ENCODE measurements at regions not wholly inside any gene's neighbourhood (a gene's known extent, or its start where the extent isn't known, plus 50 kb on each side); places are given as distances from the start of the nearest gene placed in this dataset.

DNA sequence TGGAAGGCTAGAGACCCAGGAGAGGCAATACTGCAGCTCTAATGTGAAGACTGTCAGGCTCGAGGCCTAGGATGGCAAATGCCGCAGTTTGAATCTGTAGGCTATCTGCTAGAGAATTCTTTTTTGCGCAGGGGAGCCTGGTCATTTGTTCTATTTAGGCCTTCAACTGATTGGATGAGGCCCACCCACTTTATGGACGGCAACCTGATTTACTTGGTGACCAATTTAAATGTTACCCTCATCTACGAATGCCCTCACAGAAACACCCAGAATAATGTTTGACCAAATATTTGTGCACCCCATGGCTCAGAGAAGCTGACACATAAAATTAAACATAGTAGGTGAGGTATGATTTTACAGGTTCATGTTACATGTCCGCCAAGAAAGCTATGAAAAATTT, 300.7 kb upstream of the GRM7 start:
- Histone ChIP-seq H3K9me3 (replicated peaks in 1 of 2; ENCODE audit: control insufficient read depth in 1 of 2, insufficient read depth in 1 of 2, low read length in 2 of 2) (peaks cover 10 to 26% of the 10 kb centered on the region in 2 donors), H3K4me1 (ENCODE audit: control insufficient read depth in 1 of 2, insufficient read depth in 2 of 2, low read length in 2 of 2) (no peaks in the 10 kb centered on the region), H3K4me3 (replicated peaks in 1 of 3; ENCODE audit: low read depth in 2 of 3, low read length in 3 of 3) (no peak overlapping the region), H2AFZ (ENCODE audit: insufficient read depth, low read depth, low read length, poor library complexity, severe bottlenecking) (no peak overlapping the region), H3K36me3 (replicated peaks in 1 of 2; ENCODE audit: control insufficient read depth in 1 of 2, insufficient read depth in 2 of 2, low read length in 2 of 2) (no peaks in the 10 kb centered on the region), H3K4me2 (replicated peaks; ENCODE audit: extremely low read depth, low read length, poor library complexity, severe bottlenecking) (no peak overlapping the region), H3K79me2 (ENCODE audit: insufficient read depth, low read length) (no peaks in the 10 kb centered on the region), H3K27ac (ENCODE audit: low read depth in 1 of 2, low read length in 2 of 2) (no peak overlapping the region), H3K27me3 (ENCODE audit: control insufficient read depth in 2 of 2, insufficient read depth in 2 of 2, low read length in 2 of 2) (no peaks in the 10 kb centered on the region), H4K20me1 (ENCODE audit: insufficient read depth, low read length) (no peaks in the 10 kb centered on the region), H3K9ac (ENCODE audit: insufficient read depth, low read length, poor library complexity, severe bottlenecking) (no peak overlapping the region)
- DNase-seq = no peak
- H3K27ac Mint-ChIP-seq = no peak overlapping the region
- peaks cover 0 to 1% (median 1%) of the 10 kb centered on the region in 3 donors for H3K27me3 Mint-ChIP-seq (ENCODE audit: low read depth in 3 of 3)
- no peaks in the 10 kb centered on the region for H3K36me3 Mint-ChIP-seq
- intact Hi-C loops (cut with micrococcal nuclease) = no loop called here
- H3K9me3 Mint-ChIP-seq = peaks cover 0 to 18% (median 4%) of the 10 kb centered on the region in 7 donors
- H3K4me1 Mint-ChIP-seq = no peaks in the 10 kb centered on the region
- 96% methylated on average over 3 of the region's 6 CpGs for WGBS (ENCODE audit: insufficient coverage)
- TF ChIP-seq, protein P1, sequence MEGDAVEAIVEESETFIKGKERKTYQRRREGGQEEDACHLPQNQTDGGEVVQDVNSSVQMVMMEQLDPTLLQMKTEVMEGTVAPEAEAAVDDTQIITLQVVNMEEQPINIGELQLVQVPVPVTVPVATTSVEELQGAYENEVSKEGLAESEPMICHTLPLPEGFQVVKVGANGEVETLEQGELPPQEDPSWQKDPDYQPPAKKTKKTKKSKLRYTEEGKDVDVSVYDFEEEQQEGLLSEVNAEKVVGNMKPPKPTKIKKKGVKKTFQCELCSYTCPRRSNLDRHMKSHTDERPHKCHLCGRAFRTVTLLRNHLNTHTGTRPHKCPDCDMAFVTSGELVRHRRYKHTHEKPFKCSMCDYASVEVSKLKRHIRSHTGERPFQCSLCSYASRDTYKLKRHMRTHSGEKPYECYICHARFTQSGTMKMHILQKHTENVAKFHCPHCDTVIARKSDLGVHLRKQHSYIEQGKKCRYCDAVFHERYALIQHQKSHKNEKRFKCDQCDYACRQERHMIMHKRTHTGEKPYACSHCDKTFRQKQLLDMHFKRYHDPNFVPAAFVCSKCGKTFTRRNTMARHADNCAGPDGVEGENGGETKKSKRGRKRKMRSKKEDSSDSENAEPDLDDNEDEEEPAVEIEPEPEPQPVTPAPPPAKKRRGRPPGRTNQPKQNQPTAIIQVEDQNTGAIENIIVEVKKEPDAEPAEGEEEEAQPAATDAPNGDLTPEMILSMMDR (IDR thresholded peaks at IDR 0.05) = no peak
- H3K4me3 Mint-ChIP-seq = no peak overlapping the region

DNA sequence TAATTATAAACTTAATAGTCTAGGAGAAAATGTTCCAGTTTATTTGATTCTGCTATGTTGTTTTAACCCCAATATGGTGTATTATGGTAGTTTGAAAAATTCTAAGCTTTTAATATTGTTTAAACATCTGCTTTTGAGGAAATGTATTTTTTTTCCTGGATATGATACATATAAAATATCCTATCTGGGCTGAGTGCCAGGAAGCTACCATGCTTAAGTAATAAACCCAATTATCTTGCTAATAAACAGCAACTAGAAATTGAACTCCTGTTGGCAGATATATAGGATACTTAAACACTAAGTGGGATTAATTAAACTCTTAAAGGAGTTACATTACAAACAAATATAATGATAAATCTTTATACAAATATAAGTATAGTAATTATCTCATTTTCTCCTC, 293.7 kb upstream of the GRM7 start:
- H3K4me2 ChIP-seq (replicated peaks; ENCODE audit: extremely low read depth, low read length, poor library complexity, severe bottlenecking) = no peak overlapping the region
- H3K9me3 ChIP-seq (replicated peaks in 1 of 2; ENCODE audit: control insufficient read depth in 1 of 2, insufficient read depth in 1 of 2, low read length in 2 of 2) = peaks cover 10 to 14% of the 10 kb centered on the region in 2 donors
- no peaks in the 10 kb centered on the region for H3K4me1 ChIP-seq (ENCODE audit: control insufficient read depth in 1 of 2, insufficient read depth in 2 of 2, low read length in 2 of 2)
- no peaks in the 10 kb centered on the region for H3K79me2 ChIP-seq (ENCODE audit: insufficient read depth, low read length)
- Mint-ChIP-seq H3K4me1 (no peaks in the 10 kb centered on the region), H3K36me3 (no peaks in the 10 kb centered on the region), H3K9me3 (peaks cover 2 to 18% (median 5%) of the 10 kb centered on the region in 7 donors), H3K27ac (no peak overlapping the region), H3K4me3 (no peak overlapping the region), H3K27me3 (ENCODE audit: low read depth in 3 of 3) (peaks cover 0 to 1% (median 0%) of the 10 kb centered on the region in 3 donors)
- H3K27ac ChIP-seq (ENCODE audit: low read depth in 1 of 2, low read length in 2 of 2) = no peak overlapping the region
- DNase-seq = no peak
- no peaks in the 10 kb centered on the region for H4K20me1 ChIP-seq (ENCODE audit: insufficient read depth, low read length)
- H2AFZ ChIP-seq (ENCODE audit: insufficient read depth, low read depth, low read length, poor library complexity, severe bottlenecking) = no peak overlapping the region
- no peaks in the 10 kb centered on the region for H3K27me3 ChIP-seq (ENCODE audit: control insufficient read depth in 2 of 2, insufficient read depth in 2 of 2, low read length in 2 of 2)
- TF ChIP-seq, protein P1 (IDR thresholded peaks at IDR 0.05) = no peak
- no peak overlapping the region for H3K4me3 ChIP-seq (replicated peaks in 1 of 3; ENCODE audit: low read depth in 2 of 3, low read length in 3 of 3)
- intact Hi-C loops (cut with micrococcal nuclease) = no loop called here
- no peaks in the 10 kb centered on the region for H3K36me3 ChIP-seq (replicated peaks in 1 of 2; ENCODE audit: control insufficient read depth in 1 of 2, insufficient read depth in 2 of 2, low read length in 2 of 2)
- no peak overlapping the region for H3K9ac ChIP-seq (ENCODE audit: insufficient read depth, low read length, poor library complexity, severe bottlenecking)
